ENCODE measurements at regions not wholly inside any gene's neighbourhood (a gene's known extent, or its start where the extent isn't known, plus 50 kb on each side); places are given as distances from the start of the nearest gene placed in this dataset.
A peak's percentile ranks its signal among the peaks of the same experiment; 100 is the strongest.

DNA sequence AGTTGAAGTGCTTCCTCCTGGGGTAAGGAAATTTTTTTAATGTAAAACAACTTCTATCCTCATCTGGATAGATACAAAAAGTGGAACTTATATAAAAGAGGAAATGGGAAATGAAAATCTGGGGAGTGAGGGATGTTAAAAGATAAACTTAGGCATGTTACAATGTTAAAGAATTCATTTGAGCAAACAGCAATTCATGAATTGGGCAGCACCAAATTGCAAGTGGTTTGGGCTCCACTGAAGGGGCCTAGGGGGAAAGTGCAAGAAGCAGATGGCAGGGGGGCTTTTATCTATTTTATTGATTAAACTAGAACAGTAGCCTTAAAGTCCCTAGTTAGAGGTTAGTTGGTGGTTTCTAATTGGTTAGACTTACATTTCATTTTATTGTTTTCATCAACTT is 118.1 kb upstream of the NAP1L1 start:
- CTCF ChIA-PET (ENCODE audit: unreplicated experiment): no interaction called here
- no peak overlapping the region for H3K4me2 ChIP-seq (ENCODE audit: low read length)
- H3K4me1 ChIP-seq (ENCODE audit: insufficient read depth, low read length, poor library complexity, severe bottlenecking): no peaks in the 10 kb centered on the region
- POLR2A ChIA-PET: no interaction called here
- H3K9me3 ChIP-seq (ENCODE audit: low read length): 0 out of 2 replicates have a peak, but pooled peaks cover 13% of the 10 kb centered on the region
- no TSS peak for BruUV-seq (replicated peaks)
- no peak overlapping the region for H2AFZ ChIP-seq (ENCODE audit: low read length)
- H3K36me3 ChIP-seq (ENCODE audit: insufficient read depth, low read length): no peaks in the 10 kb centered on the region
- H3K27ac ChIP-seq (ENCODE audit: low read depth, low read length, poor library complexity, severe bottlenecking): no peak overlapping the region
- H3K79me2 ChIP-seq (ENCODE audit: insufficient read depth, low read depth, low read length): no peaks in the 10 kb centered on the region
- DNase-seq (ENCODE audit: low spot score): no peak
- intact Hi-C loops (cut with micrococcal nuclease; ENCODE audit: unreplicated experiment): no loop called here
- H3K9me2 ChIP-seq (ENCODE audit: insufficient read depth, low read length): no peaks in the 10 kb centered on the region
- no peak overlapping the region for H3K4me3 ChIP-seq (ENCODE audit: low read depth, low read length, poor library complexity, severe bottlenecking)
- no peaks in the 10 kb centered on the region for H4K20me1 ChIP-seq (ENCODE audit: insufficient read depth, low read length)
- TF ChIP-seq EZH2phosphoT487 (IDR thresholded peaks at IDR 0.05; ENCODE audit: borderline replicate concordance, low read depth, low read length): no peak
- TF ChIP-seq, protein P1, sequence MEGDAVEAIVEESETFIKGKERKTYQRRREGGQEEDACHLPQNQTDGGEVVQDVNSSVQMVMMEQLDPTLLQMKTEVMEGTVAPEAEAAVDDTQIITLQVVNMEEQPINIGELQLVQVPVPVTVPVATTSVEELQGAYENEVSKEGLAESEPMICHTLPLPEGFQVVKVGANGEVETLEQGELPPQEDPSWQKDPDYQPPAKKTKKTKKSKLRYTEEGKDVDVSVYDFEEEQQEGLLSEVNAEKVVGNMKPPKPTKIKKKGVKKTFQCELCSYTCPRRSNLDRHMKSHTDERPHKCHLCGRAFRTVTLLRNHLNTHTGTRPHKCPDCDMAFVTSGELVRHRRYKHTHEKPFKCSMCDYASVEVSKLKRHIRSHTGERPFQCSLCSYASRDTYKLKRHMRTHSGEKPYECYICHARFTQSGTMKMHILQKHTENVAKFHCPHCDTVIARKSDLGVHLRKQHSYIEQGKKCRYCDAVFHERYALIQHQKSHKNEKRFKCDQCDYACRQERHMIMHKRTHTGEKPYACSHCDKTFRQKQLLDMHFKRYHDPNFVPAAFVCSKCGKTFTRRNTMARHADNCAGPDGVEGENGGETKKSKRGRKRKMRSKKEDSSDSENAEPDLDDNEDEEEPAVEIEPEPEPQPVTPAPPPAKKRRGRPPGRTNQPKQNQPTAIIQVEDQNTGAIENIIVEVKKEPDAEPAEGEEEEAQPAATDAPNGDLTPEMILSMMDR (conservative IDR thresholded peaks at IDR 0.05; ENCODE audit: low read length): no peak

DNA sequence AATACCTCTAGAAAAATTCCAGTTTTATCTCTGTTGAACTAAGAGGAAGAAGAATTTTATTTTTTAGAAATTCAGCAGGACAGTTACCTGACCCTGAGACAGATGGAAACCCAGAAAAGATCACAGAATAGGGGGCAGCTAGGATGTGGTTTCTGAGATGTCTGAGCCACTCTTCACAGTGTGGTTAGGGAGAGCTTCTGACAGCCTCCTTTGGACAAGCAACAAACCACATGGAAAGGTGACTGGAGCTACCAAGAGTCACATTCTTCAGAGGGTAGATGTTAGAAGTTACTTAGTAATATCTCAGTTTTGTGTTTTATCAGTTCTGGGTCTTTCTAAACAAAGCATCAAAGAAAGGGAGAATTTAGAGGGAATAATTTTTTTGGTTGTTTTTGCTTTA is 117.3 kb upstream of the NAP1L1 start:
- CTCF ChIA-PET (ENCODE audit: unreplicated experiment): no interaction called here
- H2AFZ ChIP-seq (ENCODE audit: low read length): no peak overlapping the region
- POLR2A ChIA-PET: no interaction called here
- 0 out of 2 replicates have a peak, but pooled peaks cover 13% of the 10 kb centered on the region for H3K9me3 ChIP-seq (ENCODE audit: low read length)
- no peaks in the 10 kb centered on the region for H3K9me2 ChIP-seq (ENCODE audit: insufficient read depth, low read length)
- no peak overlapping the region for H3K27ac ChIP-seq (ENCODE audit: low read depth, low read length, poor library complexity, severe bottlenecking)
- no peaks in the 10 kb centered on the region for H3K36me3 ChIP-seq (ENCODE audit: insufficient read depth, low read length)
- no TSS peak for BruUV-seq (replicated peaks)
- no peak for DNase-seq (ENCODE audit: low spot score)
- intact Hi-C loops (cut with micrococcal nuclease; ENCODE audit: unreplicated experiment): no loop called here
- H3K4me3 ChIP-seq (ENCODE audit: low read depth, low read length, poor library complexity, severe bottlenecking): no peak overlapping the region
- H4K20me1 ChIP-seq (ENCODE audit: insufficient read depth, low read length): no peaks in the 10 kb centered on the region
- TF ChIP-seq EZH2phosphoT487 (IDR thresholded peaks at IDR 0.05; ENCODE audit: borderline replicate concordance, low read depth, low read length): no peak
- TF ChIP-seq, protein P1 (conservative IDR thresholded peaks at IDR 0.05; ENCODE audit: low read length): no peak
- no peaks in the 10 kb centered on the region for H3K79me2 ChIP-seq (ENCODE audit: insufficient read depth, low read depth, low read length)
- H3K4me2 ChIP-seq (ENCODE audit: low read length): no peak overlapping the region
- no peaks in the 10 kb centered on the region for H3K4me1 ChIP-seq (ENCODE audit: insufficient read depth, low read length, poor library complexity, severe bottlenecking)

DNA sequence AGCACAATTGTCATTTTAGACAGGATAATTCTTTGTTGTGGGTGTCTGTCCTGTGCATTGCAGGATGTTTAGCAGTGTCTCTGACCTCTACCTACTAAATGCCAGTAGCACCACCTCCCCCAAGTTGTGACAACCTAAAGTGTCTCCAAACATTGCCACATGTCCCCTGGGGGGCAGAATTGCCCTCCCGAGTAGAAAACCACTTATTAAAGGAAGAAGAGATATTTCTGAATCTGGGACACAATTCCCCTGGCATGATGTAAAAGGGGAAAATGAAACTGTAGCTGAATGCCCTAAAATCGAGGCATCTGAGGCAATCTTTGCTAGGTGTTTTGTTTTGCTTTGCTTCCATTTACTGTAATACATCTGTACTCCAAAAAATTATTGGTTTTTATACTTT is 116.8 kb upstream of the NAP1L1 start:
- H3K9me3 ChIP-seq (ENCODE audit: low read length): 0 out of 2 replicates have a peak, but pooled peaks cover 13% of the 10 kb centered on the region
- H3K27ac ChIP-seq (ENCODE audit: low read depth, low read length, poor library complexity, severe bottlenecking): no peak overlapping the region
- no peaks in the 10 kb centered on the region for H4K20me1 ChIP-seq (ENCODE audit: insufficient read depth, low read length)
- no peaks in the 10 kb centered on the region for H3K36me3 ChIP-seq (ENCODE audit: insufficient read depth, low read length)
- no TSS peak for BruUV-seq (replicated peaks)
- POLR2A ChIA-PET: interaction anchor here (0.5 to 0.6 kb wide), 2 partner anchors 27 to 70 kb away, joined by 3 read pairs; no protein-coding TSS in a partner anchor
- H3K9me2 ChIP-seq (ENCODE audit: insufficient read depth, low read length): no peaks in the 10 kb centered on the region
- H3K4me1 ChIP-seq (ENCODE audit: insufficient read depth, low read length, poor library complexity, severe bottlenecking): no peaks in the 10 kb centered on the region
- H3K4me3 ChIP-seq (ENCODE audit: low read depth, low read length, poor library complexity, severe bottlenecking): no peak overlapping the region
- H2AFZ ChIP-seq (ENCODE audit: low read length): no peak overlapping the region
- CTCF ChIA-PET (ENCODE audit: unreplicated experiment): no interaction called here
- intact Hi-C loops (cut with micrococcal nuclease; ENCODE audit: unreplicated experiment): no loop called here
- H3K4me2 ChIP-seq (ENCODE audit: low read length): no peak overlapping the region
- TF ChIP-seq, protein P1 (conservative IDR thresholded peaks at IDR 0.05; ENCODE audit: low read length): 0 out of 2 replicates have a peak, but pooled peaks have one; percentile 12
- no peak for TF ChIP-seq EZH2phosphoT487 (IDR thresholded peaks at IDR 0.05; ENCODE audit: borderline replicate concordance, low read depth, low read length)
- no peaks in the 10 kb centered on the region for H3K79me2 ChIP-seq (ENCODE audit: insufficient read depth, low read depth, low read length)
- no peak for DNase-seq (ENCODE audit: low spot score)

Data from OCI-LY7 (cell line).